HepG2 (cell line): ENCODE measurements at regions not wholly inside any gene's neighbourhood (a gene's known extent, or its start where the extent isn't known, plus 50 kb on each side); places are given as distances from the start of the nearest gene placed in this dataset.

Experiments
- ATAC-seq: fragments of 200-7000 bp; cut with Tn5 transposase; 3 replicates; pipeline ENCODE4 v1.9.1; 2020; ENCODE audit warnings: mild to moderate bottlenecking, moderate library complexity
- BruUV-seq: library from RNA; stranded (reverse); fragments of 400-500 nt; replicated peaks from 2 replicates; lab custom pipeline; 2021; lab: Mats Ljungman, UMichigan
- CTCF ChIA-PET: fragments of 300-600 bp; formaldehyde crosslinking; extraction: SDS; loops from one replicate; lab custom pipeline; 2021; ENCODE audit warnings: low total read pairs, inconsistent platforms, low intra/inter-chr PET ratio; lab: Yijun Ruan, JAX
- POLR2A ChIA-PET: fragments of 350-600 bp; sonication (Branson Sonifier 250); formaldehyde crosslinking; loops from one replicate; lab custom pipeline; 2020; ENCODE audit warnings: antibody characterized with exemption, inconsistent platforms; lab: Yijun Ruan, JAX
- DNase-seq: peaks from one replicate; pipeline ENCODE4 v3.0.0-alpha.2; 2015; ENCODE audit warnings: low spot score
- FAIRE-seq: peaks from 3 replicates; lab custom pipeline; 2011; peaks lifted over from hg19 to GRCh38; lab: Jason Lieb, UNC
- H2AFZ ChIP-seq: one replicate; pipeline ENCODE4 v1.6.1; 2011; ENCODE audit warnings: low read length, inconsistent platforms
- H3K27ac ChIP-seq: fragments of 300-600 bp; 3 replicates; pipeline ENCODE4 v1.8.0; 2011; ENCODE audit warnings: mixed run types, mild to moderate bottlenecking, mixed read lengths, low read length, inconsistent platforms; ENCODE audit not compliant: insufficient read depth; ENCODE audit errors: extremely low read length
- H3K27me3 ChIP-seq, 2 experiments: fragments of 200-600 bp in 1 of 2; 2 replicates in 1 of 2; 3 replicates in 1 of 2; pipeline versions ENCODE4 v1.6.0 to v1.8.0; 2011; ENCODE audit warnings: low read length in 2 of 2, mild to moderate bottlenecking in 2 of 2, moderate library complexity in 2 of 2, inconsistent platforms in 1 of 2; ENCODE audit not compliant: insufficient read depth in 2 of 2, control insufficient read depth in 1 of 2
- H3K36me3 ChIP-seq, 2 experiments: fragments of 200-600 bp in 1 of 2; replicated peaks in 1 of 2; 2 replicates in 1 of 2; 3 replicates in 1 of 2; pipeline versions ENCODE4 v1.5.1 to v1.8.0; 2011; ENCODE audit warnings: low read length in 2 of 2, inconsistent platforms in 1 of 2; ENCODE audit not compliant: insufficient read depth in 2 of 2, control insufficient read depth in 1 of 2
- H3K4me1 ChIP-seq: 2 replicates; pipeline ENCODE4 v1.5.1; 2012; ENCODE audit warnings: low read length, inconsistent platforms; ENCODE audit not compliant: insufficient read depth
- H3K4me2 ChIP-seq: 2 replicates; pipeline ENCODE4 v1.6.0; 2011; ENCODE audit warnings: low read depth, low read length, inconsistent platforms
- H3K4me3 ChIP-seq, 3 experiments: fragments of 200-600 bp in 1 of 3; sonication (generic), shearing (Covaris generic) in 1 of 3; replicated peaks in 1 of 3; 2 replicates each; pipeline ENCODE4 v1.5.1; 2011 to 2016; ENCODE audit warnings: low read length in 3 of 3, inconsistent platforms in 2 of 3, low read depth in 2 of 3, mild to moderate bottlenecking in 2 of 3, control low read depth in 1 of 3, mixed read lengths in 1 of 3; ENCODE audit not compliant: insufficient read depth in 1 of 3
- H3K79me2 ChIP-seq: one replicate; pipeline ENCODE4 v1.6.1; 2011; ENCODE audit warnings: low read length, inconsistent platforms; ENCODE audit not compliant: insufficient read depth
- H3K9ac ChIP-seq: 2 replicates; pipeline ENCODE4 v1.6.0; 2011; ENCODE audit warnings: mild to moderate bottlenecking, low read depth, low read length, inconsistent platforms; ENCODE audit not compliant: insufficient read depth
- H3K9me3 ChIP-seq: 2 replicates; pipeline ENCODE4 v1.5.1; 2012; ENCODE audit warnings: mild to moderate bottlenecking, low read length
- H4K20me1 ChIP-seq: 2 replicates; pipeline ENCODE4 v1.6.0; 2011; ENCODE audit warnings: inconsistent platforms, mild to moderate bottlenecking, low read length, moderate library complexity; ENCODE audit not compliant: insufficient read depth
- ATF1 ChIP-seq: IDR thresholded peaks from 2 replicates; pipeline ENCODE4 v1.6.1; 2016; ENCODE audit warnings: mild to moderate bottlenecking, control low read depth
- CBX1 ChIP-seq: IDR thresholded peaks from one replicate; pipeline ENCODE4 v1.6.1; 2016; ENCODE audit warnings: antibody characterized with exemption, low read depth
- CSRNP2 ChIP-seq: sonication (generic); formaldehyde crosslinking; conservative IDR thresholded peaks from 2 replicates; pipeline ENCODE4 v1.8.0; 2022; ENCODE audit warnings: low read depth, missing genetic modification reagents
- DMAP1 ChIP-seq: IDR thresholded peaks from 2 replicates; pipeline ENCODE4 v1.6.1; 2016
- HOXD1 ChIP-seq: sonication (generic); formaldehyde crosslinking; IDR thresholded peaks from 2 replicates; pipeline ENCODE4 v1.5.0; 2020; ENCODE audit warnings: missing genetic modification reagents
- ZBTB33 ChIP-seq: sonication (generic); formaldehyde crosslinking; IDR thresholded peaks from 2 replicates; pipeline ENCODE4 v1.4.0; 2020; ENCODE audit warnings: missing genetic modification reagents
- ZGPAT ChIP-seq: IDR thresholded peaks from 2 replicates; pipeline ENCODE4 v1.6.1; 2016; ENCODE audit warnings: mild to moderate bottlenecking
- ZKSCAN5 ChIP-seq: sonication (generic); formaldehyde crosslinking; IDR thresholded peaks from 2 replicates; pipeline ENCODE4 v1.5.1; 2020; ENCODE audit warnings: mild to moderate bottlenecking, missing genetic modification reagents
- ZNF18 ChIP-seq: sonication (generic); formaldehyde crosslinking; IDR thresholded peaks from 2 replicates; pipeline ENCODE4 v1.8.0; 2022; ENCODE audit warnings: mild to moderate bottlenecking, missing genetic modification reagents; ENCODE audit not compliant: insufficient replicate concordance
- ZNF609 ChIP-seq: sonication (generic); formaldehyde crosslinking; IDR thresholded peaks from 2 replicates; pipeline ENCODE4 v1.4.0; 2020; ENCODE audit warnings: mild to moderate bottlenecking, missing genetic modification reagents, borderline replicate concordance
- ZNF703 ChIP-seq: sonication (generic); formaldehyde crosslinking; IDR thresholded peaks from 2 replicates; pipeline ENCODE4 v1.5.1; 2020; ENCODE audit warnings: missing genetic modification reagents, mild to moderate bottlenecking, moderate library complexity, borderline replicate concordance
- ZNF788 ChIP-seq: sonication (generic); formaldehyde crosslinking; IDR thresholded peaks from 2 replicates; pipeline ENCODE4 v1.5.0; 2020; ENCODE audit warnings: mild to moderate bottlenecking, missing genetic modification reagents, borderline replicate concordance
- WGBS: methylation state at CpG from one replicate; pipeline ENCODE4 v1.1.6; 2017; ENCODE audit warnings: low lambda C conversion rate; 5-methylcytosine and 5-hydroxymethylcytosine counted together
- in situ Hi-C: cut with HindIII; loops from 2 replicates; pipeline ENCODE4 v1.10.0; 2017; ENCODE audit warnings: low pct_unique_long_range_greater_than_20kb; ENCODE audit not compliant: extremely low pct_ligation_motif_present
- intact Hi-C: fragments of 100-400 bp; cut with micrococcal nuclease; formaldehyde crosslinking; loops from one replicate; pipeline ENCODE4 v1.10.0; 2022; ENCODE audit not compliant: unreplicated experiment

- no peak for TF ChIP-seq ATF1 (CRISPR knock-in tag)
- no peak for TF ChIP-seq ZNF788 (CRISPR knock-in tag)
These were observed 102.6 kb upstream of the NEBL start (continued) for GRCh38 chr10:20999699-21000098.

- intact Hi-C loops (no loop called here), in situ Hi-C loops (no loop called here)
- no TSS peak for BruUV-seq
- POLR2A ChIA-PET: no interaction called here
- CTCF ChIA-PET: no interaction called here
- no peak for FAIRE-seq
- H4K20me1 ChIP-seq: no peaks in the 10 kb centered on the region
- no peak overlapping the region for H3K9ac ChIP-seq
- no peaks in the 10 kb centered on the region for H3K9me3 ChIP-seq
- H3K79me2 ChIP-seq: no peaks in the 10 kb centered on the region
- ATAC-seq: no peak
- H3K36me3 ChIP-seq: no peaks in the 10 kb centered on the region
- no peak overlapping the region for H2AFZ ChIP-seq
- H3K27ac ChIP-seq: no peak overlapping the region
- H3K4me1 ChIP-seq: no peaks in the 10 kb centered on the region
- 3% methylated on average over 5 of the region's 5 CpGs for WGBS
- H3K4me2 ChIP-seq: no peak overlapping the region
- H3K27me3 ChIP-seq: no peaks in the 10 kb centered on the region
- DNase-seq: no peak
- H3K4me3 ChIP-seq: no peak overlapping the region
- TF ChIP-seq HOXD1 (CRISPR knock-in tag) (no peak), ZKSCAN5 (CRISPR knock-in tag) (no peak), ZNF609 (CRISPR knock-in tag) (no peak), CSRNP2 (no peak), ZNF703 (CRISPR knock-in tag) (no peak), ZBTB33 (CRISPR knock-in tag) (no peak), CBX1 (no peak), ZGPAT (CRISPR knock-in tag) (no peak), DMAP1 (no peak), ZNF18 (CRISPR knock-in tag) (no peak)
These were observed 100.9 kb upstream of the NEBL start for GRCh38 chr10:20998036-20998435.
